Endothelial cell of umbilical vein (primary cell): ENCODE measurements at regions not wholly inside any gene's neighbourhood (a gene's known extent, or its start where the extent isn't known, plus 50 kb on each side); places are given as distances from the start of the nearest gene placed in this dataset.

Experiments used
- BruUV-seq: library from RNA; stranded (reverse); fragments of 400-500 nt; replicated peaks from 2 replicates; lab custom pipeline; 2021; lab: Mats Ljungman, UMichigan
- CTCF ChIA-PET: fragments of 300-600, 350-600 bp; sonication (Branson Sonifier 250); formaldehyde crosslinking; loops from one replicate; lab custom pipeline; 2021; ENCODE audit warnings: antibody characterized with exemption, inconsistent platforms; lab: Charles Lee
- POLR2A ChIA-PET: fragments of 300-600, 350-600 bp; sonication (Branson Sonifier 250); formaldehyde crosslinking; loops from one replicate; lab custom pipeline; 2021; ENCODE audit warnings: antibody characterized with exemption, inconsistent platforms; lab: Charles Lee
- DNase-seq: peaks from one replicate; pipeline ENCODE4 v3.0.0-alpha.2; 2011; ENCODE audit warnings: low read depth, low spot score
- FAIRE-seq: peaks from 2 replicates; lab custom pipeline; 2011; peaks lifted over from hg19 to GRCh38; lab: Jason Lieb, UNC
- H2AFZ ChIP-seq: 2 replicates; pipeline ENCODE4 v1.6.0; 2012; ENCODE audit warnings: low read depth, low read length, control low read depth, inconsistent platforms
- H3K27ac ChIP-seq: 2 replicates; pipeline ENCODE4 v1.5.1; 2011; ENCODE audit warnings: low read depth, mild to moderate bottlenecking, control low read depth, low read length, moderate library complexity; ENCODE audit not compliant: insufficient read depth
- H3K27me3 ChIP-seq, 2 experiments: 2 replicates each; pipeline versions ENCODE4 v1.6.0 to v1.6.1; 2011; ENCODE audit warnings: low read length in 2 of 2, mixed read lengths in 1 of 2; ENCODE audit not compliant: control insufficient read depth in 2 of 2, insufficient read depth in 2 of 2
- H3K36me3 ChIP-seq, 2 experiments: 2 replicates in 1 of 2; 3 replicates in 1 of 2; pipeline ENCODE4 v1.5.1; 2011; ENCODE audit warnings: low read length in 2 of 2, mild to moderate bottlenecking in 1 of 2, moderate library complexity in 1 of 2; ENCODE audit not compliant: control insufficient read depth in 2 of 2, insufficient read depth in 2 of 2; ENCODE audit errors: extremely low read depth in 1 of 2
- H3K4me1 ChIP-seq: 3 replicates; pipeline ENCODE4 v1.5.1; 2011; ENCODE audit warnings: mild to moderate bottlenecking, low read length; ENCODE audit not compliant: control insufficient read depth, insufficient read depth; ENCODE audit errors: extremely low read depth
- H3K4me2 ChIP-seq: 2 replicates; pipeline ENCODE4 v1.6.1; 2011; ENCODE audit warnings: low read length, control low read depth, mixed read lengths; ENCODE audit not compliant: insufficient read depth
- H3K4me3 ChIP-seq, 3 experiments: fragments of 200-600 bp in 1 of 3; sonication (generic), shearing (Covaris generic) in 1 of 3; replicated peaks in 1 of 3; 2 replicates each; pipeline ENCODE4 v1.5.1; 2011 to 2016; ENCODE audit warnings: control low read depth in 3 of 3, low read length in 3 of 3, mild to moderate bottlenecking in 2 of 3, inconsistent platforms in 1 of 3, low read depth in 1 of 3, moderate library complexity in 1 of 3; ENCODE audit not compliant: insufficient read depth in 1 of 3
- H3K79me2 ChIP-seq: 2 replicates; pipeline ENCODE4 v1.6.0; 2012; ENCODE audit warnings: low read length, inconsistent platforms; ENCODE audit not compliant: control insufficient read depth, insufficient read depth
- H3K9ac ChIP-seq: replicated peaks from 2 replicates; pipeline ENCODE3; 2011; ENCODE audit warnings: low read length, control low read depth; ENCODE audit not compliant: insufficient read depth; ENCODE audit errors: extremely low read depth
- H3K9me1 ChIP-seq: replicated peaks from 3 replicates; pipeline ENCODE4 v1.6.0; 2011; ENCODE audit warnings: mild to moderate bottlenecking, low read length; ENCODE audit not compliant: control insufficient read depth, insufficient read depth; ENCODE audit errors: extremely low read depth
- H3K9me3 ChIP-seq: replicated peaks from 2 replicates; pipeline ENCODE4 v1.5.1; 2012; ENCODE audit warnings: low read length, inconsistent platforms; ENCODE audit not compliant: control insufficient read depth, insufficient read depth
- H4K20me1 ChIP-seq: replicated peaks from 2 replicates; pipeline ENCODE3; 2011; ENCODE audit warnings: mild to moderate bottlenecking, low read length; ENCODE audit not compliant: control insufficient read depth, insufficient read depth; ENCODE audit errors: extremely low read depth
- CTCF ChIP-seq, 2 donors: IDR thresholded peaks; 1 replicate in 1 of 2; 2 replicates in 1 of 2; pipeline ENCODE4 v1.5.1; 2011; ENCODE audit warnings: low read length in 2 of 2, mild to moderate bottlenecking in 2 of 2, moderate library complexity in 2 of 2, control low read depth in 1 of 2, inconsistent platforms in 1 of 2, low read depth in 1 of 2; ENCODE audit not compliant: insufficient read depth in 1 of 2; ENCODE audit errors: extremely low read depth in 1 of 2
- EZH2 ChIP-seq: IDR thresholded peaks from 2 replicates; pipeline ENCODE4 v1.6.1; 2012; ENCODE audit warnings: borderline replicate concordance, low read depth, mild to moderate bottlenecking, moderate library complexity, low read length, inconsistent platforms; ENCODE audit not compliant: severe bottlenecking
- FOS ChIP-seq: IDR thresholded peaks from 2 replicates; pipeline ENCODE4 v1.6.1; 2011; ENCODE audit warnings: mild to moderate bottlenecking, low read length, moderate library complexity, borderline replicate concordance; ENCODE audit not compliant: insufficient read depth
- GATA2 ChIP-seq: IDR thresholded peaks from 2 replicates; pipeline ENCODE4 v1.7.0; 2011; ENCODE audit warnings: low read depth, mild to moderate bottlenecking, moderate library complexity, mixed read lengths, low read length; ENCODE audit not compliant: insufficient read length, insufficient read depth
- JUN ChIP-seq: IDR thresholded peaks from 2 replicates; pipeline ENCODE4 v1.6.1; 2011; ENCODE audit warnings: borderline replicate concordance, low read depth; ENCODE audit not compliant: insufficient read length, insufficient read depth
- MAX ChIP-seq: IDR thresholded peaks from 2 replicates; pipeline ENCODE4 v1.6.1; 2011; ENCODE audit not compliant: insufficient read depth, insufficient read length
- MYC ChIP-seq: IDR thresholded peaks from one replicate; pipeline ENCODE4 v1.6.1; 2011; ENCODE audit warnings: mild to moderate bottlenecking, low read depth, low read length
- POLR2A ChIP-seq: IDR thresholded peaks from 2 replicates; pipeline ENCODE4 v1.6.1; 2012; ENCODE audit warnings: low read depth, mild to moderate bottlenecking, control low read depth, low read length
- POLR2AphosphoS5 ChIP-seq: IDR thresholded peaks from 2 replicates; pipeline ENCODE4 v1.6.1; 2012; ENCODE audit warnings: low read depth, mild to moderate bottlenecking, control low read depth, low read length, moderate library complexity; ENCODE audit not compliant: insufficient read depth
- dilution Hi-C: fragments of 300-500 bp; cut with MboI; formaldehyde crosslinking; loops from one replicate; pipeline ENCODE4 v1.15.0; 2019; ENCODE audit warnings: low sequenced_read_pairs; ENCODE audit not compliant: extremely low pct_ligation_motif_present
- intact Hi-C: fragments of 100-400 bp; cut with micrococcal nuclease; formaldehyde crosslinking; loops from one replicate; pipeline ENCODE4 v1.10.0; 2022

- BruUV-seq = no TSS peak
- H3K4me1 ChIP-seq = no peaks in the 10 kb centered on the region
- no peak overlapping the region for H3K4me3 ChIP-seq
- dilution Hi-C loops (no loop called here), intact Hi-C loops (no loop called here)
- peaks cover 3% of the 10 kb centered on the region for H3K9me3 ChIP-seq
- H3K9me1 ChIP-seq = no peaks in the 10 kb centered on the region
- no peaks in the 10 kb centered on the region for H4K20me1 ChIP-seq
- H3K27ac ChIP-seq = no peak overlapping the region
- no peak for TF ChIP-seq EZH2
- CTCF ChIA-PET = interaction anchor here (0.8 kb wide), 1 partner anchor 34 kb away, joined by 3 read pairs; no protein-coding TSS in a partner anchor
- no peaks in the 10 kb centered on the region for H3K79me2 ChIP-seq
- H3K9ac ChIP-seq = no peak overlapping the region
- POLR2A ChIA-PET = no interaction called here
- no peak overlapping the region for H3K4me2 ChIP-seq
- H3K27me3 ChIP-seq = no peaks in the 10 kb centered on the region
- FAIRE-seq (no peak), DNase-seq (no peak)
- no peaks in the 10 kb centered on the region for H3K36me3 ChIP-seq
- H2AFZ ChIP-seq = no peak overlapping the region
Observed at GRCh38 chr15:24745290-24745689, 69.7 kb downstream of the NPAP1 start.

GRCh38 chr15:24746094-24746493, 70.5 kb downstream of the NPAP1 start:
- Histone ChIP-seq H3K9me1 (no peaks in the 10 kb centered on the region), H4K20me1 (no peaks in the 10 kb centered on the region), H3K27me3 (no peaks in the 10 kb centered on the region), H3K4me3 (no peak overlapping the region), H2AFZ (no peak overlapping the region), H3K27ac (no peak overlapping the region), H3K4me2 (no peak overlapping the region), H3K4me1 (no peaks in the 10 kb centered on the region), H3K9me3 (peaks cover 3% of the 10 kb centered on the region), H3K36me3 (no peaks in the 10 kb centered on the region), H3K79me2 (no peaks in the 10 kb centered on the region), H3K9ac (no peak overlapping the region)
- no peak for FAIRE-seq
- dilution Hi-C loops (no loop called here), intact Hi-C loops (no loop called here)
- BruUV-seq = no TSS peak
- DNase-seq = no peak
- no peak for TF ChIP-seq MAX
- no peak for TF ChIP-seq EZH2
- TF ChIP-seq GATA2 = no peak
- no peak for TF ChIP-seq POLR2A
- no peak for TF ChIP-seq JUN
- TF ChIP-seq MYC = no peak
- TF ChIP-seq FOS = no peak
- TF ChIP-seq CTCF (IDR thresholded peaks at IDR 0.05; ENCODE audit: extremely low read depth in 1 of 2, insufficient read depth in 1 of 2, low read depth in 1 of 2, low read length in 2 of 2) = no peak
- no peak for TF ChIP-seq POLR2AphosphoS5
- ChIA-PET CTCF (no interaction called here), POLR2A (no interaction called here)
